ENCODE measurements at regions not wholly inside any gene's neighbourhood (a gene's known extent, or its start where the extent isn't known, plus 50 kb on each side); places are given as distances from the start of the nearest gene placed in this dataset.

GRCh38 chr3:168383573-168383972, 287.8 kb upstream of the GOLIM4 start:
- TF ChIP-seq CTCF (IDR thresholded peaks at IDR 0.05), result no peak
- TF ChIP-seq POLR2A (IDR thresholded peaks at IDR 0.05), result no peak

All from testis (tissue), 2 donors.